GM20431 (cell line): ENCODE measurements at regions not wholly inside any gene's neighbourhood (a gene's known extent, or its start where the extent isn't known, plus 50 kb on each side); places are given as distances from the start of the nearest gene placed in this dataset.
"Not testable (repeated sequence)": the region's sequence is repeated elsewhere in the genome, so short reads cannot be mapped to it uniquely, and the experiment has no call there.

Experiments
- in situ Hi-C: fragments of 300-500 bp; cut with MseI, MboI; formaldehyde crosslinking; loops from one replicate; pipeline ENCODE4 v1.15.0; 2020; ENCODE audit warnings: low sequenced_read_pairs; ENCODE audit not compliant: unreplicated experiment

DNA sequence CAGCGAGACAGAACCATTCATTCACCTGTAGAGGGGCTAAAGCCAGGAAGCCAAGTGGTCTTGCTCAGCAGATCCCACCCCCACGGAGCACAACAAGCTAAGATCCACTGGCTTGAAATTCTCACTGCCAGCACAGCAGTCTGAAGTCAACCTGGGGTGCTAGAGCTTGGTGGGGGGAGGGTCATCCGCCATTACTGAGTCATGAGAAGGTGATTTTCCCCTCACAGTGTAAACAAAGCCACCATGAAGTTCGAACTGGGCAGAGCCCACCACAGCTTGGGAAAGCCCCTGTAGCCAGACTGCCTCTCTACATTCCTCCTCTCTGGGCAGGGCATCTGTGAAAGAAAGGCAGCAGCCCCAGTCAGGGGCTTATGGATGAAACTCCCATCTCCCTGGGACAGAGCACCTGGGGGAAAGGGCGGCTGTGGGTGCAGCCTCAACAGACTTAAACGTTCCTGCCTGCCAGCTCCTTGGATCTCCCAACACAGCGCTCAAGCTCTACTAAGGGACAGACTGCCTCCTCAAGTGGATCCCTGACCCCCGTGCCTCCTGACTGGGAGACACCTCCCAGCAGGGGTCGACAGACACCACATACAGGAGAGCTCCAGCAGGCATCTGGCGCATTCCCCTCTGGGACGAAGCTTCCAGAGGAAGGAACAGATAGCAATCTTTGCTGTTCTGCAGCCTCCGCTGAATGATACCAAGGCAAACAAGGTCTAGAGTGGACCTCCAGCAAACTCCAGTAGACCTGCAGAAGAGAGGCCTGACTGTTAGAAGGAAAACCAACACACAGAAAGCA lies 179.0 kb upstream of the KLF7 start:
- in situ Hi-C loops: not testable (repeated sequence)

- in situ Hi-C loops: no loop called here
Measured at GRCh38 chr2:207351171-207351570, 178.6 kb upstream of the CREB1 start.

DNA sequence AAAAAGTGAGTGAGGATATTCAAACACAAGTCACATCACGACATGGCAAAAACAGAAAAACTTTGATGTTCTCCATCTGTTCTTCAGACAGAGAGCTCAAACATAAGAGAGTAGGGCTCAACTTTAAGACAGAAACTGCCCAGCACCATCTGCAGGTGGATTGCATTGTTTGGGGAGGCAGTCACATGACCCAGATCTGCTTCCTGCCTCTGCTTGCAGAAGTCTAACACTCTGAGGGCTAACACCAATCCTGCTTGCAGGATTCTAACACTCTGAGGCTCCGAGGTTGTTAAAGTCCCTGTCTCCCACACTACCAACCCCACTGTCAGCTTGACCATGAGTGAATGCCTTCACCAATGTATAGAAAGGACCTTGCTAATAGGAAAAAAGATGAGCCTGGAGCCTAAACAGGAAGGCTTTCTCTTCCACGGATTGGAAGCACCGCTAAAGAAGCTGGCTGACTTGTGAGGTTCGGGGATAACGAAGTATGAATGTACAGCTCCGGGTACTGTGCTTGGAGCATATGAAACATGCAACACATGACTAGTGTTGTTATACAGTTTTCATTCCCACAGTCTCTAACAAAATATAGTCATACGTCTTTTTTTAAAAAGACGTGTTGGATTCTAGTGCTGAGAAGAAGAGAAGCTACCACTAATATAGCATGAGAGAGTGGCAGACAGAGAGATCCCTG lies 176.6 kb upstream of the CREB1 start:
- in situ Hi-C loops: no loop called here

- in situ Hi-C loops: no loop called here
Measured at GRCh38 chr2:207353836-207354235, 175.9 kb upstream of the CREB1 start.

DNA sequence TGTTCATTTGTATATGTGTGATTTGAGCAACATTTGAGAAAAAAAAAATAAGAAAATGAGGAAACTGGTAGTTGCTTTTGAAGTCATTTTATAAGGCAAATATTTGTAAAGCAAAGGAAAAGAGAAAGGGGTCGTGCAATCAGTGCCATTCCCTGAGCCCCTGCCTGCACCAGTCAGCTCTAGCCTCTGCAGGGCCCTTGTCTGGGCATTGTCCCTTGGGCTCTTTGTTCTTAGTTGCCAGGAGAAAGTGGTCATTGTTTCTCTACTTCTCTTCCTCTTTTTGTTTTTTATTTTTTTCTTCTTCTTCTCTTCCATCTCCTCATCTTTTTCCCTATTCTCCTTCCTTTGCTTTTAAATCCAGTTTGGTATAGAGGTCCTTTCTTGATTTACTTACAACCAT lies 175.3 kb upstream of the CREB1 start:
- in situ Hi-C loops: no loop called here

GRCh38 chr2:207356567-207356966 lies 173.2 kb upstream of the CREB1 start:
- in situ Hi-C loops: no loop called here

GRCh38 chr2:207357216-207357615 lies 172.5 kb upstream of the CREB1 start:
- in situ Hi-C loops: no loop called here

DNA sequence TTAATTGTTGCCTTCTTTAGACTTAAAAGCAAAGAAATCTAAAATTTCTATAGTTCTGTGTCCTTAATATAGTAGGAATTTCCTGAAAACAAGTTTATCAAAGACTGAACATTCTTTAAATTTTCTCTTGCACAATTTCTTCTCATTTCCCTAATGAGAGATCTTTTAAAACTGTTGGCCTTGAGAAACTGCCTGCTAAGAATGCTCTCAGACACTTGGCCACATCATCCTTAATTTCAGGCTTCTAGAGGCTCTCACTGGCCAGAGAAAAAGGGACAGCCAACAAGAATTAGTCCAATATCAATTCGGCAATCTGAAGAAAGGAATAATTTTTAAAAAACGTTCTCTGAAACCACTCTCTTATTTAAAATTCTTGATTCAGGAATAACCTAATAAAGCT lies 167.0 kb upstream of the CREB1 start:
- in situ Hi-C loops: no loop called here

DNA sequence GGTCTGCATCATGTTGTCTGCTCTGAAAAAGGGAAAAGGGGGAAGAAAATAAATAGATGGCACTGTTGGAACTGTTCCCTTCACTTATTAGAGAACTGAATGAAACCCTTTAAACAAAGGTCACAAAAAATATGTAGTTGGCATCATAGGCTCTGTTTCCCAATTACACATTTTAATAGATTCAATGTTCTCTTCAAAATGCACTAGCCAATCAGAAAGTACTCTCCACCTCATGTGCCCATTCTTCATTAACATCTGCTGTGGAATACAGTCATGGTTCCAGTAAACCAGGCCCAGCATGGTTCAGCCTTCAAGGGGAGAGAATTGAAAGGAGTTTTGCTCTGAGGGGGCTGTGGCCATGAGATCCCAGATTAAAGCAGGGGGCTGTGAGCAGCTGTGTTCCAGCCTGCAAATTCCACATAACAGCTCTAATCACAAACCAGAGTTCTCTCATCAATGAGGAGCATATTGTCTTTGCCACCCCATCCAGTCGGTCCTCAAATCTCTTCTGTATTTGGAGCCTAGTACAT lies 165.9 kb upstream of the CREB1 start:
- in situ Hi-C loops: no loop called here

- in situ Hi-C loops: no loop called here
Measured at GRCh38 chr2:207370646-207371045, 159.1 kb upstream of the CREB1 start.

- in situ Hi-C loops: no loop called here
Measured at GRCh38 chr2:207371877-207372276, 157.9 kb upstream of the CREB1 start.

- in situ Hi-C loops: no loop called here
Measured at GRCh38 chr2:207372483-207372882, 157.3 kb upstream of the CREB1 start.

- in situ Hi-C loops: no loop called here
Measured at GRCh38 chr2:207375207-207375875, 154.4 kb upstream of the CREB1 start.

- in situ Hi-C loops: not testable (repeated sequence)
Measured at GRCh38 chr2:207378620-207379019, 151.1 kb upstream of the CREB1 start.

DNA sequence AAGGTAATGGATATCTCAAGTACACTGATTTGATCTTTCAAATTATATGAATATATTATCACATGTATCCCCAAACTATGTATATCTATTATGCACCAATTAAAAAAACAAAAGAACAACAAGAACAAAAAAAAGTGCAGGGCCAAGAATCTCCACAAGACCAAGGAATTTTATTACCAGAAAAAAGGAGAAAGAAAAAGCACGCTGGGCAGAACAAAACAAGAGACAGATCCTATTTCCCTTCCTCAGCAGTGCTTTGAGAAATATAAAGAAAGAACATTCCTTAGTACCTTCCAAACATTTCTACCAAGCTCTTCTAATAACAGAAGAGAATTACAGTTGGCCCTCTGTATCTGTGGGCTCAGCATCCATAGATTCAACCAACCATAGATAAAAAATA lies 144.7 kb upstream of the CREB1 start:
- in situ Hi-C loops: no loop called here

DNA sequence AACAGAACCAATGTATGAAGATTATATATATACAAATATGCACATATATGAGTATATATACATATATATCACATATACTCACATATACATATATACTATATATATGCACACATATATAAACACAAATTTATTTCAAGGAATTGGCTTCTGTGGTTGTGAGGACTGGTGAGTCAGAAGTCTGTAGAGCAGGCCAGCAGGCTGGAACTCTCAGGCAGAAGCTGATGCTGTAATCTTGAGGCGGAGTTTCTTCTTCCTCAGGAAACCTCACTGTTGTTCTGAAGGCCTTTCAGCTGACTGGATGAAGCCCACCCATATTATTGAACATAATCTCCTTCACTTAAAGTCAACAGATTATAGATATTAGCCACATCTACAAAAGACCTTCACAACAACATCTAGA lies 143.9 kb upstream of the CREB1 start:
- in situ Hi-C loops: no loop called here

DNA sequence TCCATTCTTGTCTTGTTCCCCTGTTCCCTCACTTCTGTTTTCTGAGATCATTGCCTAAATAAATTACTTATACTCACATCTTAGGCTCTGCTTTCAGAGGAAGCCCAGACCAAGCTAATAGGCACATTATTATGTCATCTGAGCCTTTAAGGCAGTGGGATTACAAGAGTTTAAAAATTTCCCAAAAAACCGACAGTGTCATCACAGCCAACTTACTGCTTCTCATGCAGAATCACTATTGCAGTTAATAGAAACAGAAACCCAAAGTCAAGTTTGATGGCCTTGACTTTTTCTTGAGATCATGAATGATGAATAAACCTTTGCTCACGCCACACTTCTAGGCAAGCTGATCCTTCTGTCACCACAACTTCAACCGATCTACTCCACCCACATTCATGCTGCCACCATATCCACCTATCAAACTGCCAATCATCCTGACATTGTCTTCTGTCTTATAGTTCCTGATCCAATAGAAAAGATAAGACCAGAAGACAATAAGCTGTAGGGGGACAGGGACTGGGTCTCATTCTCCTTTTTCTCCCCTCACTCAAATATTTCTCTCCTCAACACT lies 142.7 kb upstream of the CREB1 start:
- in situ Hi-C loops: no loop called here

- in situ Hi-C loops: no loop called here
Measured at GRCh38 chr2:207390302-207391095, 139.3 kb upstream of the CREB1 start.

- in situ Hi-C loops: no loop called here
Measured at GRCh38 chr2:207394203-207394781, 135.5 kb upstream of the CREB1 start.
